ENCODE measurements at regions not wholly inside any gene's neighbourhood (a gene's known extent, or its start where the extent isn't known, plus 50 kb on each side); places are given as distances from the start of the nearest gene placed in this dataset.

DNA sequence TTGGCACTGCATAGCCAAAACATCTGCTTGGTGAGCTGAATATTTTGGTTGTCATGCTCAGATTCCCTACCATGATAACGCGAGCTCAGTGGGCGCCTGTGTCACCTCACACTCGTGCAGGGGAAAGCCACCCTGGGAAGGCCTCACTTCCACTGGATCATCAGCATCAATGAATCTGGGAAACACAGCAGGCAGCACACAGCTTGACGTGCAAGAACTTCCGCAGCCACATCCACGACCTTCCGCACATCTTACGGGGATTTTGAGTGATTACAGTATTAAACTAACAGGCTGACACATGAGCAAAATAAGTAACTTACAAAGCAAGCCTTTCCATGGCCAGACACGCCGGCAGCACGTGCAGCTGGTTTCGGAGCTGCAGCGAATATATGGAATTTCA lies 54.7 kb upstream of the FOXF1 start:
- no peaks in the 10 kb centered on the region for H4K20me1 ChIP-seq (ENCODE audit: insufficient read depth)
- ChIA-PET CTCF (interaction anchor here (2.4 kb wide), 1 partner anchor 203 kb away, joined by 5 read pairs; no protein-coding TSS in a partner anchor), RAD21 (ENCODE audit: low non-redundant PET in 1 of 2, low total read pairs in 2 of 2, uncharacterized antibody in 2 of 2, unreplicated experiment in 2 of 2) (no interaction called here), POLR2A (no interaction called here)
- peaks cover 63% of the 10 kb centered on the region for H3K27me3 ChIP-seq (ENCODE audit: insufficient read depth, low read length)
- no peak for TF ChIP-seq FOSL1 (IDR thresholded peaks at IDR 0.05; ENCODE audit: low read depth)
- TF ChIP-seq RAD21 (IDR thresholded peaks at IDR 0.05; ENCODE audit: low read depth): no peak
- TF ChIP-seq, protein P1, sequence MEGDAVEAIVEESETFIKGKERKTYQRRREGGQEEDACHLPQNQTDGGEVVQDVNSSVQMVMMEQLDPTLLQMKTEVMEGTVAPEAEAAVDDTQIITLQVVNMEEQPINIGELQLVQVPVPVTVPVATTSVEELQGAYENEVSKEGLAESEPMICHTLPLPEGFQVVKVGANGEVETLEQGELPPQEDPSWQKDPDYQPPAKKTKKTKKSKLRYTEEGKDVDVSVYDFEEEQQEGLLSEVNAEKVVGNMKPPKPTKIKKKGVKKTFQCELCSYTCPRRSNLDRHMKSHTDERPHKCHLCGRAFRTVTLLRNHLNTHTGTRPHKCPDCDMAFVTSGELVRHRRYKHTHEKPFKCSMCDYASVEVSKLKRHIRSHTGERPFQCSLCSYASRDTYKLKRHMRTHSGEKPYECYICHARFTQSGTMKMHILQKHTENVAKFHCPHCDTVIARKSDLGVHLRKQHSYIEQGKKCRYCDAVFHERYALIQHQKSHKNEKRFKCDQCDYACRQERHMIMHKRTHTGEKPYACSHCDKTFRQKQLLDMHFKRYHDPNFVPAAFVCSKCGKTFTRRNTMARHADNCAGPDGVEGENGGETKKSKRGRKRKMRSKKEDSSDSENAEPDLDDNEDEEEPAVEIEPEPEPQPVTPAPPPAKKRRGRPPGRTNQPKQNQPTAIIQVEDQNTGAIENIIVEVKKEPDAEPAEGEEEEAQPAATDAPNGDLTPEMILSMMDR (IDR thresholded peaks at IDR 0.05 in 2 of 3, conservative IDR thresholded peaks at IDR 0.05 in 1 of 3; ENCODE audit: borderline replicate concordance in 1 of 3, insufficient read depth in 1 of 3, low read depth in 2 of 3, low read length in 2 of 3): no peak
- TF ChIP-seq EZH2phosphoT487 (IDR thresholded peaks at IDR 0.05; ENCODE audit: borderline replicate concordance): no peak
- TF ChIP-seq CBX3 (IDR thresholded peaks at IDR 0.05; ENCODE audit: low read depth): no peak
- no peak for TF ChIP-seq ELF1 (IDR thresholded peaks at IDR 0.05; ENCODE audit: borderline replicate concordance, low read depth)
- H3K79me2 ChIP-seq (ENCODE audit: insufficient read depth, low read length): no peaks in the 10 kb centered on the region
- H3K27ac ChIP-seq (ENCODE audit: low read depth, low read length): no peak overlapping the region
- H3K4me1 ChIP-seq (ENCODE audit: control insufficient read depth in 1 of 2, insufficient read depth in 2 of 2, low read length in 2 of 2): no peaks in the 10 kb centered on the region
- ATAC-seq: no peak
- no peak overlapping the region for H3K4me2 ChIP-seq (ENCODE audit: low read length)
- intact Hi-C loops (cut with micrococcal nuclease): no loop called here
- H3K9ac ChIP-seq (ENCODE audit: low read length): no peak overlapping the region
- no peaks in the 10 kb centered on the region for H3K9me3 ChIP-seq (ENCODE audit: control insufficient read depth in 1 of 2, insufficient read depth in 1 of 2, low read depth in 1 of 2, low read length in 2 of 2)
- H2AFZ ChIP-seq (ENCODE audit: low read depth, low read length, poor library complexity, severe bottlenecking): no peak overlapping the region
- no peaks in the 10 kb centered on the region for H3K36me3 ChIP-seq (ENCODE audit: control insufficient read depth in 1 of 2, insufficient read depth in 2 of 2, low read length in 2 of 2)
- no TSS peak for BruUV-seq (replicated peaks)
- H3K4me3 ChIP-seq (replicated peaks in 1 of 2; ENCODE audit: low read depth in 1 of 2, low read length in 2 of 2): no peak overlapping the region
- no peaks in the 10 kb centered on the region for H3K9me2 ChIP-seq (ENCODE audit: insufficient read depth)
- no peak for DNase-seq (ENCODE audit: low read depth, low spot score)

DNA sequence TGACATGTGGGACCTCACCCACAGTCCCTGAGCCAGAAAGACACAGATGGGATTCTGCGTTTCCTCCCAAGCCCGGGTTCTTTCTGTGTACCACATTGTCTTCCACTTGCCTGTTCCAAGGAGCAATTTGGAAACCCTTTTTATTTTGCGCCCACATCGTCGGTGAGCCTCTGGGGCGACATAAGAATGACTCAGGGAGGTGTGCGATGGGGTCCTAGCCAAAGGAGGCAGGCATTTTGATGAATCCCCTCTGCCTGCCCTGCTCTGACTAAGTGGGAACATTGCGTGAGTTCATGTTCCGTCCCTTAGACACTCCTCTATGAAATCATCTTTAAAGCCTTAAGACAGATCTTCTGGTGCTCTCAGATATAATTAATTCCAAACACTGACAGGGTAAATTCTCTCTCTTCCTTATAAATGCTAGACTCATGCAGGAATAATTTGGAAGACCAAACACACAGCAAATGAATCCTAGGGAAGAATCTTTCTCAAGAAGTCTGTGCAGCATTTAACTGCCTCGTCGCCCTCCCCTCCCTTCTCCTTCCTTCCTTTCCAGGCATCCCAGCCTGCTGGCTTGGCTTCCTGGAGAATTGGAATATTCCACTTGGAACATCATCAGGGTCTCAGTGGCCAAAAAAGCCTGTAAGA lies 52.7 kb upstream of the FOXF1 start:
- H3K4me1 ChIP-seq (ENCODE audit: control insufficient read depth in 1 of 2, insufficient read depth in 2 of 2, low read length in 2 of 2): no peaks in the 10 kb centered on the region
- no peaks in the 10 kb centered on the region for H3K9me2 ChIP-seq (ENCODE audit: insufficient read depth)
- H3K9me3 ChIP-seq (ENCODE audit: control insufficient read depth in 1 of 2, insufficient read depth in 1 of 2, low read depth in 1 of 2, low read length in 2 of 2): no peaks in the 10 kb centered on the region
- H3K4me3 ChIP-seq (replicated peaks in 1 of 2; ENCODE audit: low read depth in 1 of 2, low read length in 2 of 2): no peak overlapping the region
- ATAC-seq (no peak), DNase-seq (ENCODE audit: low read depth, low spot score) (no peak)
- H3K27me3 ChIP-seq (ENCODE audit: insufficient read depth, low read length): peaks cover 50% of the 10 kb centered on the region
- H4K20me1 ChIP-seq (ENCODE audit: insufficient read depth): no peaks in the 10 kb centered on the region
- ChIA-PET RAD21 (ENCODE audit: low non-redundant PET in 1 of 2, low total read pairs in 2 of 2, uncharacterized antibody in 2 of 2, unreplicated experiment in 2 of 2) (no interaction called here), CTCF (interaction anchor here (2.4 kb wide), 1 partner anchor 205 kb away, joined by 5 read pairs; no protein-coding TSS in a partner anchor), POLR2A (no interaction called here)
- intact Hi-C loops (cut with micrococcal nuclease): no loop called here
- no peak overlapping the region for H2AFZ ChIP-seq (ENCODE audit: low read depth, low read length, poor library complexity, severe bottlenecking)
- no TSS peak for BruUV-seq (replicated peaks)
- no peak overlapping the region for H3K4me2 ChIP-seq (ENCODE audit: low read length)
- no peaks in the 10 kb centered on the region for H3K36me3 ChIP-seq (ENCODE audit: control insufficient read depth in 1 of 2, insufficient read depth in 2 of 2, low read length in 2 of 2)
- TF ChIP-seq EZH2phosphoT487 (IDR thresholded peaks at IDR 0.05; ENCODE audit: borderline replicate concordance) (no peak), POLR2A (IDR thresholded peaks at IDR 0.05; ENCODE audit: borderline replicate concordance, extremely low read depth, insufficient read depth, insufficient read length) (no peak), ZNF274 (IDR thresholded peaks at IDR 0.05; ENCODE audit: low read depth, low read length) (no peak), SRF (IDR thresholded peaks at IDR 0.05; ENCODE audit: low read depth) (no peak), FOSL1 (IDR thresholded peaks at IDR 0.05; ENCODE audit: low read depth) (no peak), TCF7L2 (IDR thresholded peaks at IDR 0.05; ENCODE audit: borderline replicate concordance, extremely low read depth, insufficient read depth, insufficient read length) (no peak), ELF1 (IDR thresholded peaks at IDR 0.05; ENCODE audit: borderline replicate concordance, low read depth) (no peak), ZFX (IDR thresholded peaks at IDR 0.05) (no peak), SP1 (IDR thresholded peaks at IDR 0.05; ENCODE audit: low read depth) (no peak), CBX3 (IDR thresholded peaks at IDR 0.05; ENCODE audit: low read depth) (no peak)
- TF ChIP-seq, protein P2, sequence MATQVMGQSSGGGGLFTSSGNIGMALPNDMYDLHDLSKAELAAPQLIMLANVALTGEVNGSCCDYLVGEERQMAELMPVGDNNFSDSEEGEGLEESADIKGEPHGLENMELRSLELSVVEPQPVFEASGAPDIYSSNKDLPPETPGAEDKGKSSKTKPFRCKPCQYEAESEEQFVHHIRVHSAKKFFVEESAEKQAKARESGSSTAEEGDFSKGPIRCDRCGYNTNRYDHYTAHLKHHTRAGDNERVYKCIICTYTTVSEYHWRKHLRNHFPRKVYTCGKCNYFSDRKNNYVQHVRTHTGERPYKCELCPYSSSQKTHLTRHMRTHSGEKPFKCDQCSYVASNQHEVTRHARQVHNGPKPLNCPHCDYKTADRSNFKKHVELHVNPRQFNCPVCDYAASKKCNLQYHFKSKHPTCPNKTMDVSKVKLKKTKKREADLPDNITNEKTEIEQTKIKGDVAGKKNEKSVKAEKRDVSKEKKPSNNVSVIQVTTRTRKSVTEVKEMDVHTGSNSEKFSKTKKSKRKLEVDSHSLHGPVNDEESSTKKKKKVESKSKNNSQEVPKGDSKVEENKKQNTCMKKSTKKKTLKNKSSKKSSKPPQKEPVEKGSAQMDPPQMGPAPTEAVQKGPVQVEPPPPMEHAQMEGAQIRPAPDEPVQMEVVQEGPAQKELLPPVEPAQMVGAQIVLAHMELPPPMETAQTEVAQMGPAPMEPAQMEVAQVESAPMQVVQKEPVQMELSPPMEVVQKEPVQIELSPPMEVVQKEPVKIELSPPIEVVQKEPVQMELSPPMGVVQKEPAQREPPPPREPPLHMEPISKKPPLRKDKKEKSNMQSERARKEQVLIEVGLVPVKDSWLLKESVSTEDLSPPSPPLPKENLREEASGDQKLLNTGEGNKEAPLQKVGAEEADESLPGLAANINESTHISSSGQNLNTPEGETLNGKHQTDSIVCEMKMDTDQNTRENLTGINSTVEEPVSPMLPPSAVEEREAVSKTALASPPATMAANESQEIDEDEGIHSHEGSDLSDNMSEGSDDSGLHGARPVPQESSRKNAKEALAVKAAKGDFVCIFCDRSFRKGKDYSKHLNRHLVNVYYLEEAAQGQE (IDR thresholded peaks at IDR 0.05; ENCODE audit: low read depth): no peak
- H3K9ac ChIP-seq (ENCODE audit: low read length): no peak overlapping the region
- H3K27ac ChIP-seq (ENCODE audit: low read depth, low read length): no peak overlapping the region
- no peaks in the 10 kb centered on the region for H3K79me2 ChIP-seq (ENCODE audit: insufficient read depth, low read length)
